Parathyroid adenoma (tissue), 2 donors: ENCODE measurements at regions not wholly inside any gene's neighbourhood (a gene's known extent, or its start where the extent isn't known, plus 50 kb on each side); places are given as distances from the start of the nearest gene placed in this dataset.

Experiments used
- H2AFZ ChIP-seq: fragments of 300-600 bp; sonication (generic); one replicate; pipeline ENCODE4 v1.7.0; 2017; ENCODE audit warnings: antibody characterized with exemption, mild to moderate bottlenecking
- H3K27ac ChIP-seq: fragments of 300-600 bp; sonication (generic); one replicate; pipeline ENCODE4 v1.7.0; 2017
- H3K27me3 ChIP-seq: fragments of 300-600 bp; sonication (generic); one replicate; pipeline ENCODE4 v1.7.0; 2017; ENCODE audit warnings: low read length; ENCODE audit not compliant: control insufficient read depth, insufficient read depth
- H3K36me3 ChIP-seq: fragments of 300-600 bp; sonication (generic); one replicate; pipeline ENCODE4 v1.7.0; 2017; ENCODE audit warnings: low read length; ENCODE audit not compliant: control insufficient read depth, insufficient read depth
- H3K4me1 ChIP-seq: fragments of 300-600 bp; sonication (generic); one replicate; pipeline ENCODE4 v1.7.0; 2017; ENCODE audit warnings: control low read depth
- H3K4me2 ChIP-seq: fragments of 300-600 bp; sonication (generic); one replicate; pipeline ENCODE4 v1.7.0; 2017; ENCODE audit warnings: low read length
- H3K4me3 ChIP-seq: fragments of 300-600 bp; sonication (generic); one replicate; pipeline ENCODE4 v1.7.0; 2017; ENCODE audit warnings: low read depth, low read length
- H3K79me2 ChIP-seq: fragments of 300-600 bp; sonication (generic); one replicate; pipeline ENCODE4 v1.7.0; 2017; ENCODE audit warnings: control low read depth
- H3K9ac ChIP-seq: fragments of 300-600 bp; sonication (generic); one replicate; pipeline ENCODE4 v1.7.0; 2017; ENCODE audit warnings: mild to moderate bottlenecking
- H3K9me3 ChIP-seq: fragments of 300-600 bp; sonication (generic); one replicate; pipeline ENCODE4 v1.7.0; 2017; ENCODE audit warnings: low read length; ENCODE audit not compliant: control insufficient read depth
- TF ChIP-seq, protein P1 (sequence below): fragments of 300-600 bp; sonication (generic); IDR thresholded peaks from one replicate; pipeline ENCODE4 v1.7.0; 2017; ENCODE audit warnings: antibody characterized with exemption, mild to moderate bottlenecking
- donor health status: primary hyperparathyroidism.

DNA sequence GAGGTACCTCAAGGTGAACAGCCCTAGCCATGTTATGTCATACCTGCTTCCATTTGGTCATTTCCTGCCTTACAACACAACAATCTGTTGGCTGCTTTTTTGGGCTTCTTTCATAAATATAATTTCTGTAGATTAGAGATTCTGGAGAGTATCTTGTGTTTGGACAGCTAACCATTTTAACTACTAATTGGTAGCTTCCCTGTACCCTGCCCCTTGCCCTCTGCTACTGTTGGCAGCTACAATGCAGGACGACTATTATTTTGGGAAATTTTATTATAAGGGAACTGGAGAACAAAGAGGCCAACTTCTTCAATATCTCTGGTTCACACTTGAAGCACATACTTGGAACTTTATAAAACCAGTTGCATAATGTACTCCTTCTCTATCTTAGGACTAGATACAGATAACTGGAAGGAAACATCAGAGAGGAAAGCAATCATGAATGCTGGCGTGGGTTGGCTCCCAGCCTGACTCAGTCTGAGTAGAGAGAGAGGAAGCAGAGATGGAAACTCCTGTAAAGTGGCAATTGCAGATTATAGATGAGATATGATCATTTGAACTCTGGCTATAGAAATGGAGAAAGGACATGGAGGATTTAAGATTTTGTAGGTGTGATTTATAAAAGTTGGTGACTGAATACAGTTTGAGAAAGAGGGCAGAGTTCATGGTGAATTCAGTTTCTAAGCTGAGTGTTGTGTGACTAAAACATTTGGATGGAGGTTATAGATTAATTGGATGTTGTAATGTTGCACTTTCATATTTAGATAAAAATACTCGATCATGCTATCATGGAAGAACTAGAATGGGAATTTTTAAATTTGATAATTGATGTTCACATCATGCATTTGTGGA, 74.5 kb downstream of the MDH1 start:
- H3K79me2 ChIP-seq = no peaks in the 10 kb centered on the region
- H3K9ac ChIP-seq = no peak overlapping the region
- H3K27ac ChIP-seq = no peak overlapping the region
- TF ChIP-seq, protein P1, sequence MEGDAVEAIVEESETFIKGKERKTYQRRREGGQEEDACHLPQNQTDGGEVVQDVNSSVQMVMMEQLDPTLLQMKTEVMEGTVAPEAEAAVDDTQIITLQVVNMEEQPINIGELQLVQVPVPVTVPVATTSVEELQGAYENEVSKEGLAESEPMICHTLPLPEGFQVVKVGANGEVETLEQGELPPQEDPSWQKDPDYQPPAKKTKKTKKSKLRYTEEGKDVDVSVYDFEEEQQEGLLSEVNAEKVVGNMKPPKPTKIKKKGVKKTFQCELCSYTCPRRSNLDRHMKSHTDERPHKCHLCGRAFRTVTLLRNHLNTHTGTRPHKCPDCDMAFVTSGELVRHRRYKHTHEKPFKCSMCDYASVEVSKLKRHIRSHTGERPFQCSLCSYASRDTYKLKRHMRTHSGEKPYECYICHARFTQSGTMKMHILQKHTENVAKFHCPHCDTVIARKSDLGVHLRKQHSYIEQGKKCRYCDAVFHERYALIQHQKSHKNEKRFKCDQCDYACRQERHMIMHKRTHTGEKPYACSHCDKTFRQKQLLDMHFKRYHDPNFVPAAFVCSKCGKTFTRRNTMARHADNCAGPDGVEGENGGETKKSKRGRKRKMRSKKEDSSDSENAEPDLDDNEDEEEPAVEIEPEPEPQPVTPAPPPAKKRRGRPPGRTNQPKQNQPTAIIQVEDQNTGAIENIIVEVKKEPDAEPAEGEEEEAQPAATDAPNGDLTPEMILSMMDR = no peak
- H3K27me3 ChIP-seq = no peaks in the 10 kb centered on the region
- no peak overlapping the region for H2AFZ ChIP-seq
- no peak overlapping the region for H3K4me3 ChIP-seq
- H3K36me3 ChIP-seq = no peaks in the 10 kb centered on the region
- H3K9me3 ChIP-seq = no peaks in the 10 kb centered on the region
- no peak overlapping the region for H3K4me2 ChIP-seq
- peaks cover 4% of the 10 kb centered on the region for H3K4me1 ChIP-seq

DNA sequence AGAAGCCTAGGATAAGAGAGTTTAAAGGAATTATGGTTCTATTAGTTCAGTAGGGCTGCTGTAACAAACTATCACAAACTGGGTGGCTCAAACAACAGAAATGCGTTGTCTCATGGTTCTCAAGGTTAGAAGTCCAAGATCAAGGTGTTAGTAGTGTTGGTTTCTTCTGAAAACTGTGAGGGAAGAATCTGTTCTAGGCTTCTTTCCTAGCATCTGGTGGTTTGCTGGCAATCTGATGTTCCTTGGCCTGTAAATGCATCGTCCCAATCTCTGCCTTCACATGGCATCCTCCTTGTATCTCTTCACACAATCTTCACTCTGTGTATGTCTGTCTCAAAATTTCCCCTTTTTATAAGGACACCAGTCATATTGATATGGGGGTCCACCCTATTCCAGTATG, 76.3 kb downstream of the MDH1 start:
- Histone ChIP-seq H3K9ac (no peak overlapping the region), H3K4me1 (no peaks in the 10 kb centered on the region), H3K27ac (no peak overlapping the region), H3K27me3 (no peaks in the 10 kb centered on the region), H3K4me3 (no peak overlapping the region), H2AFZ (no peak overlapping the region), H3K9me3 (no peaks in the 10 kb centered on the region), H3K4me2 (no peak overlapping the region), H3K36me3 (no peaks in the 10 kb centered on the region), H3K79me2 (no peaks in the 10 kb centered on the region)
- TF ChIP-seq, protein P1 = no peak

DNA sequence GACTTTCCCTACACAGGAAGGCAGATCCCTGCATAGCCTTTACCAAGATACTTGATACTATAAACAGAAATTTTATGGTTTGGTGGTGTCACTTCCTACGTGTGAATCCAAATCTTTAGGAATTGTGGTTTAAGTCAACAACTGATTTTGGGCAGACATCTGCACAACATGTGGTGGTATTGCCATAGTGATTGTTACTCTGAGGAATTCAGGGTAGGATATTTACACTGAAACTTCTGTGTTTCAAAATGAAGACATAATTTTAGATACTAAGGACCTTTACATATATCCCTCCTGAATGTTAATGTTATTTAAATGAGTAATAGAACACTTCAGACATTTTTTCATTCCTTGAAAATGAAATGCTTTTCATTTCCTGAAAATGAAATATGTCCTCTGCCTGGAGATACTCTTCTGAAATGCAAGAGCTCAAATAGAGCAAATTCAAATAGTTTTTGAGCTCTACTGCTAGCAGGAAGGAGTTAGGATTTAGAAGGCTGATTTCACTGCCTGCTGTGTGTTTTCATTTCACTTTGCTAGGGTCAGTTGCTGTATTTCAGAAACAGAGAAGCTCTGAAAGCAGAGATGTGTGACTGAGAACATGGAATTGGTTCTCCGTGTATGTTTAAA, 77.2 kb downstream of the MDH1 start:
- H3K9ac ChIP-seq = no peak overlapping the region
- H3K4me1 ChIP-seq = no peaks in the 10 kb centered on the region
- H3K27ac ChIP-seq = no peak overlapping the region
- no peaks in the 10 kb centered on the region for H3K36me3 ChIP-seq
- no peaks in the 10 kb centered on the region for H3K79me2 ChIP-seq
- no peak overlapping the region for H2AFZ ChIP-seq
- H3K27me3 ChIP-seq = no peaks in the 10 kb centered on the region
- no peak overlapping the region for H3K4me3 ChIP-seq
- no peak overlapping the region for H3K4me2 ChIP-seq
- H3K9me3 ChIP-seq = no peaks in the 10 kb centered on the region
- TF ChIP-seq, protein P1 = no peak

DNA sequence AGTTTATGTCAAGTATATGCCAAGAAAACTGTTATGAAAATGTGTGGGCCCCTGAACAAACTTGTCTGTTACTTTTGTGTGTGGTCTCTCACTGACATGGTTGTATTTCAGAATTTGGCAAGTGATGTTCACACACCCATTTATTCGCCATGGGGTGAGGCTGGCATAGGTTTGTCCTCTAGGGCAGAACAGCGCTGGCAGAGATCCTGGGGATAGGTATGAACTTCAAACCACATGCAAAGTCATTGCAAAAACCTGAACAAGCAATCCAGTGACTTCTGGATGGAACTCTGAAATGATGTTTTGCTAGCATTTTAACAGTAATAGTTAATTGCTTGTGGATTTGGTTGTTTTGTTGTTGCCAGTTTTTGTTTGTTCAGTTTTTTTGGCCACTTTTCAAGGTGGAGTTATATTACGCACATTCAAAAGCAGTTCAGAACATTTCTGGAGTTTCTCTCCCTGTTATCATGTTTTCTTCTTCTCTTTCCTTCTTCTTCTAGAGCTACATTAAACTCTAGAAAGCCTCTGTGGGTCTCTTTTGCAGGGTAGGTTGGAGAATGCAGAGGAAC, 78.5 kb downstream of the MDH1 start:
- no peak overlapping the region for H3K4me2 ChIP-seq
- no peaks in the 10 kb centered on the region for H3K36me3 ChIP-seq
- no peaks in the 10 kb centered on the region for H3K27me3 ChIP-seq
- TF ChIP-seq, protein P1 = no peak
- H3K4me1 ChIP-seq = no peaks in the 10 kb centered on the region
- H3K79me2 ChIP-seq = no peaks in the 10 kb centered on the region
- no peaks in the 10 kb centered on the region for H3K9me3 ChIP-seq
- H3K27ac ChIP-seq = no peak overlapping the region
- no peak overlapping the region for H3K4me3 ChIP-seq
- H3K9ac ChIP-seq = no peak overlapping the region
- H2AFZ ChIP-seq = no peak overlapping the region
